Keratinocyte (primary cell): ENCODE measurements at regions not wholly inside any gene's neighbourhood (a gene's known extent, or its start where the extent isn't known, plus 50 kb on each side); places are given as distances from the start of the nearest gene placed in this dataset.

Experiments
- DNase-seq: peaks from one replicate; pipeline ENCODE4 v3.0.0-alpha.2; 2011; ENCODE audit warnings: low read depth, missing footprints, low spot score
- FAIRE-seq: peaks from 2 replicates; lab custom pipeline; 2011; peaks lifted over from hg19 to GRCh38; lab: Jason Lieb, UNC
- H2AFZ ChIP-seq: 2 replicates; pipeline ENCODE4 v1.6.0; 2012; ENCODE audit warnings: low read length, control low read depth, inconsistent platforms; ENCODE audit not compliant: control insufficient read depth
- H3K27ac ChIP-seq: 2 replicates; pipeline ENCODE4 v1.5.1; 2011; ENCODE audit warnings: low read length; ENCODE audit not compliant: control insufficient read depth, insufficient read depth
- H3K27me3 ChIP-seq: 3 replicates; pipeline ENCODE4 v1.6.0; 2011; ENCODE audit warnings: low read length; ENCODE audit not compliant: control insufficient read depth, insufficient read depth; ENCODE audit errors: extremely low read depth
- H3K36me3 ChIP-seq, 2 experiments: 2 replicates in 1 of 2; 3 replicates in 1 of 2; pipeline ENCODE4 v1.5.1; 2011; ENCODE audit warnings: low read length in 2 of 2, mild to moderate bottlenecking in 1 of 2; ENCODE audit not compliant: control insufficient read depth in 2 of 2, insufficient read depth in 2 of 2; ENCODE audit errors: extremely low read depth in 1 of 2
- H3K4me1 ChIP-seq: 3 replicates; pipeline ENCODE4 v1.5.1; 2011; ENCODE audit warnings: low read length; ENCODE audit not compliant: control insufficient read depth, insufficient read depth; ENCODE audit errors: extremely low read depth
- H3K4me2 ChIP-seq: 3 replicates; pipeline ENCODE4 v1.6.0; 2011; ENCODE audit warnings: low read depth, low read length; ENCODE audit not compliant: control insufficient read depth, insufficient read depth; ENCODE audit errors: extremely low read depth
- H3K4me3 ChIP-seq, 3 experiments: fragments of 200-600 bp in 1 of 3; sonication (generic) in 1 of 3; 2 replicates in 2 of 3; 3 replicates in 1 of 3; pipeline ENCODE4 v1.5.1; 2011 to 2016; ENCODE audit warnings: low read length in 3 of 3, mild to moderate bottlenecking in 3 of 3, control low read depth in 2 of 3, inconsistent platforms in 1 of 3, low read depth in 1 of 3, mixed read lengths in 1 of 3, mixed run types in 1 of 3, moderate library complexity in 1 of 3; ENCODE audit not compliant: control insufficient read depth in 2 of 3, insufficient read depth in 2 of 3; ENCODE audit errors: extremely low read depth in 1 of 3
- H3K79me2 ChIP-seq: 2 replicates; pipeline ENCODE4 v1.6.0; 2012; ENCODE audit warnings: low read length; ENCODE audit not compliant: control insufficient read depth, insufficient read depth
- H3K9ac ChIP-seq: 3 replicates; pipeline ENCODE4 v1.6.0; 2011; ENCODE audit warnings: low read length; ENCODE audit not compliant: control insufficient read depth, insufficient read depth; ENCODE audit errors: extremely low read depth
- H3K9me1 ChIP-seq: 3 replicates; pipeline ENCODE4 v1.6.0; 2011; ENCODE audit warnings: low read length; ENCODE audit not compliant: control insufficient read depth, insufficient read depth; ENCODE audit errors: extremely low read depth
- H3K9me3 ChIP-seq: 2 replicates; pipeline ENCODE4 v1.5.1; 2012; ENCODE audit warnings: low read depth, low read length; ENCODE audit not compliant: control insufficient read depth
- H4K20me1 ChIP-seq: 3 replicates; pipeline ENCODE4 v1.6.0; 2011; ENCODE audit warnings: low read length; ENCODE audit not compliant: control insufficient read depth, insufficient read depth; ENCODE audit errors: extremely low read depth
- CTCF ChIP-seq, 3 experiments: IDR thresholded peaks in 1 of 3; conservative IDR thresholded peaks in 1 of 3; optimal IDR thresholded peaks in 1 of 3; 2 replicates in 2 of 3; 3 replicates in 1 of 3; pipeline versions ENCODE3 to v1.5.1; 2011; ENCODE audit warnings: low read length in 3 of 3, mild to moderate bottlenecking in 3 of 3, moderate library complexity in 2 of 3, control low read depth in 1 of 3, inconsistent platforms in 1 of 3; ENCODE audit not compliant: insufficient read depth in 2 of 3; ENCODE audit errors: extremely low read depth in 1 of 3
- EZH2 ChIP-seq: IDR thresholded peaks from one replicate; pipeline ENCODE4 v1.6.1; 2012; ENCODE audit warnings: inconsistent platforms, mild to moderate bottlenecking, low read length, moderate library complexity
- dilution Hi-C: fragments of 300-500 bp; cut with MboI; formaldehyde crosslinking; loops from one replicate; pipeline ENCODE4 v1.7.0; 2020; ENCODE audit warnings: low sequenced_read_pairs; ENCODE audit not compliant: extremely low pct_ligation_motif_present

- Histone ChIP-seq H3K79me2 (no peaks in the 10 kb centered on the region), H3K4me1 (no peaks in the 10 kb centered on the region), H3K27me3 (no peaks in the 10 kb centered on the region), H2AFZ (no peak overlapping the region), H3K27ac (no peak overlapping the region), H3K9ac (no peak overlapping the region), H3K36me3 (no peaks in the 10 kb centered on the region), H3K9me3 (peaks cover 6% of the 10 kb centered on the region), H3K4me2 (no peak overlapping the region), H3K9me1 (no peaks in the 10 kb centered on the region), H3K4me3 (no peak overlapping the region), H4K20me1 (no peaks in the 10 kb centered on the region)
- dilution Hi-C loops: no loop called here
- TF ChIP-seq EZH2 (no peak), CTCF (optimal IDR thresholded peaks at IDR 0.05 in 1 of 3, IDR thresholded peaks at IDR 0.05 in 1 of 3, conservative IDR thresholded peaks at IDR 0.05 in 1 of 3; ENCODE audit: extremely low read depth in 1 of 3, insufficient read depth in 2 of 3, low read length in 3 of 3) (no peak)
- DNase-seq: no peak
- no peak for FAIRE-seq
Observed at GRCh38 chr2:501667-502066, 175.5 kb downstream of the TMEM18 start.

- no peak overlapping the region for H2AFZ ChIP-seq
- no peaks in the 10 kb centered on the region for H3K79me2 ChIP-seq
- H3K4me1 ChIP-seq: no peaks in the 10 kb centered on the region
- TF ChIP-seq EZH2 (no peak), CTCF (optimal IDR thresholded peaks at IDR 0.05 in 1 of 3, IDR thresholded peaks at IDR 0.05 in 1 of 3, conservative IDR thresholded peaks at IDR 0.05 in 1 of 3; ENCODE audit: extremely low read depth in 1 of 3, insufficient read depth in 2 of 3, low read length in 3 of 3) (peak in 2 of 3 experiments; percentile 11 to 24)
- H3K9me3 ChIP-seq: peaks cover 6% of the 10 kb centered on the region
- dilution Hi-C loops: no loop called here
- H3K4me2 ChIP-seq: no peak overlapping the region
- FAIRE-seq (no peak), DNase-seq (no peak)
- no peak overlapping the region for H3K27ac ChIP-seq
- no peaks in the 10 kb centered on the region for H3K36me3 ChIP-seq
- H4K20me1 ChIP-seq: no peaks in the 10 kb centered on the region
- no peak overlapping the region for H3K9ac ChIP-seq
- H3K4me3 ChIP-seq: no peak overlapping the region
- no peaks in the 10 kb centered on the region for H3K27me3 ChIP-seq
- H3K9me1 ChIP-seq: no peaks in the 10 kb centered on the region
Observed at GRCh38 chr2:501130-501529, 176.1 kb downstream of the TMEM18 start.
